ENCODE measurements at regions not wholly inside any gene's neighbourhood (a gene's known extent, or its start where the extent isn't known, plus 50 kb on each side); places are given as distances from the start of the nearest gene placed in this dataset.
"Not testable (repeated sequence)": the region's sequence is repeated elsewhere in the genome, so short reads cannot be mapped to it uniquely, and the experiment has no call there.

- DNase-seq, result no peak
Measured at GRCh38 chr5:36786448-36787012, 90.0 kb upstream of the NIPBL start.

- DNase-seq, result no peak
Measured at GRCh38 chr5:36787365-36788093, 89.0 kb upstream of the NIPBL start.

GRCh38 chr5:36790847-36791246 is 85.7 kb upstream of the NIPBL start:
- DNase-seq, result no peak

GRCh38 chr5:36792560-36793180 is 83.9 kb upstream of the NIPBL start:
- DNase-seq, result no peak

GRCh38 chr5:36795366-36795765 is 81.2 kb upstream of the NIPBL start:
- no peak for DNase-seq

GRCh38 chr5:36796155-36796554 is 80.4 kb upstream of the NIPBL start:
- no peak for DNase-seq

- DNase-seq, result no peak
Measured at GRCh38 chr5:36801523-36801922, 75.0 kb upstream of the NIPBL start.

GRCh38 chr5:36802187-36802586 is 74.4 kb upstream of the NIPBL start:
- DNase-seq, result no peak

- DNase-seq, result not testable (repeated sequence)
Measured at GRCh38 chr5:36813249-36813648, 63.3 kb upstream of the NIPBL start.

GRCh38 chr5:36815871-36816270 is 60.7 kb upstream of the NIPBL start:
- DNase-seq, result no peak

- no peak for DNase-seq
Measured at GRCh38 chr5:36820900-36821299, 55.7 kb upstream of the NIPBL start.

GRCh38 chr5:36826694-36827093 is 49.9 kb upstream of the NIPBL start:
- no peak for DNase-seq

Data from activated CD4-positive, alpha-beta T cell treated with anti-CD3 and anti-CD28 coated beads, Interleukin-2, amount 50 U/mL, for 1 hour (primary cell).